HG03575 (cell line): ENCODE measurements at regions not wholly inside any gene's neighbourhood (a gene's known extent, or its start where the extent isn't known, plus 50 kb on each side); places are given as distances from the start of the nearest gene placed in this dataset.

ENCODE experiments used
- ATAC-seq: cut with Tn5 transposase; IDR thresholded peaks from one replicate; pipeline ENCODE4 v1.9.1; 2021; ENCODE audit not compliant: unreplicated experiment, insufficient number of reproducible peaks, low FRiP score; ENCODE audit errors: extremely low read depth

DNA sequence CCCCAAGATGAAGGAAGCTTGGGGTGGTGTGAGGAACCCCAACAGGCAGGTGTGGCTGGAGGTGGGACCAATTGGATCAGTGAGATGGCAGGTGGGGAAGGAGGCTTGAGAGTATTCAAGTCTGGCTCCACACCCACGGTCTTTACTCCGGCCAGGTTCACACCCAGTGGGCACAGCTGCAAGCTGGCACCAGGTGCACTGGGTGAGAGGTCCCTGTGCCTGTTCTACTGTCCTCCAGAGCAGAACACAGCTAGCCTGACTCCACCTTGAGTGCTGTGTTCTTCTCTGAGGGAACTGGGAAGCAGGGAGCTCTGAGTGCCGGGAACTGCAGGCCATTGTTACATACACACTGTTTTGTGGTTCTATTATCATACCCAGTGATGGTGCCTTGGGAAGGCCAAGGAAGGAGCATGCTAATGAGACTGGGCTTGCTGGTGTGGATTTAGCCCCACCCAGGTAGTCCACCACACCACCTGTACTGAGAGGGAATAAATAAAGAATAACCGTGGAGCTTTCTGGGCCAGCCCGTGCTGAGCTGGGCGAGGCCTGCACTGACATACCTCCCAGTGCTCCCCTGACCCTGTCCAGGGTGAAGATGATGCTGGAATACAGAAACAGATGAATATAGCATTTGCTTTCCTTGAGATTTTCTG, 93.4 kb downstream of the ABHD5 start:
- ATAC-seq = no peak

DNA sequence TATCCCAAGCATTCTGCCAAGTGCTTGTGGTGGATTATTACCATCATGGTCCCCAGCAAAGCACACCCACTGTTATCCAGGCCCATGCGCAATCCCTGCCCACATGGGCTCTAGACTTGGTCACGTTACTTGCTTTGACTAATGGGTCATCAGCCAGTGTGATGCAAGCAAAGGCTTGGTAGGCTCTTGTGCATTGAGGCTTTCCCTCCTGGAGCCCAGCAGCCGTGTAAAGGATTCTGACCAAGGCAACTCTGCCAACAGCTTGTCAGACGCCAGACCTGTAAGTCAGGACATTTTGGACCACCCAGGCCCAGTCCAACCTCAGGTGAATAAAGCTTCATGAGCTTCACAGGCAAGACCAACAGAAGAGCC, 93.9 kb downstream of the ABHD5 start:
- no peak for ATAC-seq

DNA sequence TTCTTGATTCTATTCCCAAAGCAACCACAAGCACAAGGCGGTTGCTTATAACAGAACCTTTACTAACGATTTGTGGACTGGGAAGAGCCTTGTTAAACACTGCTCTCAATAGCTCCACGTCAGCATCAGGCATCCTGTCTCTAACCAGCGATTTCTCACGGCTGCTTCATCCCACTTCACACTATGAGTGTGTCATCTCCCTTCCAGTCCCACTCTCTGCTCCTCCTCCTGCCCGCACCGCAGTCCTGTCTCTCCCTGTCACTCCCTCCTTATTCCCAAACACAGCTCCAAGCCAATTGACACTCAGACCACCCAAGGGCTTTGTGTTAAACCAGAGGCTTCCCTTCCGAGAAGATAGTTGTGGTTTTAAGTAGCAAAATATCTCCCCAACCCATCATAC, 94.8 kb downstream of the ABHD5 start:
- ATAC-seq = no peak

DNA sequence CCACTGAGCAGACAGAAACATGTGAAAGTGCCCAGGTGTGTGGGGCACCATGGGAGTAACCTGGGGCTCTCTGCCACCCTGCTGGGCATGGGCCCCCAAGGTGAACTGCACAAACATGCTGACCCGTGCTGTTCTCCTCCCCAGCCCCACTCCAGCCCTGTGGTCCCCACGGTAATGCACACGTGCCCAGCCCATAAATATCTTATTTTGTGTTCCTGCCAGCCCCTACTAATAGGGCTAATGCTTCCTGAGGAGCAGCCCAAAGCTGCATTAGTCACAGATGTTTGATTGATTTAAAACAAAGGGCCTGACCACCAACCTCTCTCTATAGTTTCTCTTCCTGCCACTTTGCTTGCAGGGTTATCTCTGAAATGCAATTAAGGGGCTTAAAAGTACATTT, 95.4 kb downstream of the ABHD5 start:
- no peak for ATAC-seq

DNA sequence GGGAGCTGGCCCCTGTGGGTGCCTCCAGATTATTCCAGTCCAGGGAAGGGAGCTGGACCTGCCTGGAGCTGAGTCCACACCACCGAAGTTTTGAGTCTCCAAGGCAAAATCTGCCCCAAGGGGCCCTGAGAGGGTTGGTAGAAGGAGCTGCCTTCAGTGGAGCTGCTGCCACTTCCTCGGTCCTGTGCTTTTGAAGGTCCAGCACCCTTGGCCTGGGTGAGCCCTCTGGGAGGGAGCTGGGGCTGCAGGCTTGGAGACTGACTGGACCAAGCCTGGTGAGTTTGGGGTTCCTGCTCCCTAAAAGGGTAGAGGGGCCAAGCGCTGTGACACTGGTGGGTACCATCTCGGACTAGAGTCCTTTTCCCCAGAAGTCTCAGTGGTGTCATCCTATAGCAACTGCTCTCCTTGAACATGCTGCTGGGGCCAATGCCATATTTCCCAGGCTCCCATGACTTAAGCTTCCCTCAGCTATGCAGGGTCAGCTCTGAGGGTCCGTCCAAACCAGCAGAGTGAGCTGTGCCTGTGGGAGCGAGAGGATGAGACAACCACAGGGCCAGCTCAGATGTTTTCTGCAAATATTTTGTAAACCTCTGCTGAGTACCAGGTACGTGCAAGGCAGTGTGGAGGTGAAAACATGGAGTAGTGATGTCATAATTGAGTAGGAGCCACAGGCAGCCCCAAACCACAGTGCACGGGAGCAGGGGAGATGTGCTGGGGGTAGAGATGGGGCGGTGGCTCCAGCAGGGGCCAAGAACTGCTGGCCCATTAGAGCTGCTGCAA, 96.0 kb downstream of the ABHD5 start:
- no peak for ATAC-seq

DNA sequence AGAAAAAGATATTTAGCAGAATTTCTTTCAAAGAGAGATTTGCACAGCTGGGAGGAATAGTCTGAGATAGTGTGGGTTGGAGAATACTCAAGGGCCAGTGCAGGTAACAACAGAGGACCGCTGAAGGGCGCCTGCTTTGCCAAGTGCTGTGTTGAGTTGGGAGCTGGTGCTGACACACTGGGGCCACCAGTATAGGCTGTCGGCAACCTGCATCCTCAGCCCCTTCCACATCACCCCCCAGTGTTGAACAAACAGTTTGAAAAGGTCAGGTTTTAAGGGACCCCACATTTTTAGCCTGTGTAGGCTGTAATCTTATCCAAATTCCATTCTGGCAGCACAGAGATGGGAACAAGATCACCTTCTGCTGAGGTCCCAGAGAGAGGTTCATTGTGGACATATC, 96.6 kb downstream of the ABHD5 start:
- no peak for ATAC-seq

DNA sequence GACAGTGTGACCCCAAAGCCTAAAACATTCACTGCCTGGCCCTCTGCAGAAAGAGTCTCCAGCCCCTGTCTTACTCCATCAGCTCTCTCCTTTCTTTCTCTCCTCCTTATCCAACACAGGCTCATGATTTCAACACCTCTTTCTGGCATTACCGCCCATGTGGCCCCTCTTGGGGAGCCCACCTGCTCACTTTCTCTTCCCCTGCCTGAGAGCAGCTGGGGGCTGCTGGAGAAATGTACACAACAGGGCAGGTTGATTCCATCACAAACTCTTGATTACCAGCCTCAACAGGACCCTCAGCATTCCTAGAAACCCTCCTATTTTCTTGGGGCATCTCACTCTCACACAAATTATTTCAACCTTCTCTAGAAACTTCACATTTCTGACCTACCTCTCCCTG, 98.3 kb downstream of the ABHD5 start:
- no peak for ATAC-seq

DNA sequence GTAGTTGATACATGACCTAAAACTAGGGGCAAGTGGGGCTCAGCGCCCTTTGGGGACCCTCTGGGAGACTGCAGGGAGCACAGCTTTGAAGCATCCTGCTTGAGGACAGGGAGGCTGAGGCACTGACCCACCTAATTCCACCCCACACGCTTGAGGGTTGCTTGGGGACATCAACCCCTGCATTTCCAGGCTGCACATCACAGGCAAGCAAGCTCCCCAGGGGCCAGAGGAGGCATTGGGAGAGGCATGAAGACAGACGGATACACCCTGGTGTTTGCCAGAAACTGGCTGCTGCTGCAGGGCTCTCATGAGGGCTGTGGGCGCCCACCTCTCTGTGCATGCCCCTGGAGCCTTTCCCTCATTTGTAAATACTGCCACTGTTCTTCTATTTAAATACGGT, 99.3 kb downstream of the ABHD5 start:
- no peak for ATAC-seq

DNA sequence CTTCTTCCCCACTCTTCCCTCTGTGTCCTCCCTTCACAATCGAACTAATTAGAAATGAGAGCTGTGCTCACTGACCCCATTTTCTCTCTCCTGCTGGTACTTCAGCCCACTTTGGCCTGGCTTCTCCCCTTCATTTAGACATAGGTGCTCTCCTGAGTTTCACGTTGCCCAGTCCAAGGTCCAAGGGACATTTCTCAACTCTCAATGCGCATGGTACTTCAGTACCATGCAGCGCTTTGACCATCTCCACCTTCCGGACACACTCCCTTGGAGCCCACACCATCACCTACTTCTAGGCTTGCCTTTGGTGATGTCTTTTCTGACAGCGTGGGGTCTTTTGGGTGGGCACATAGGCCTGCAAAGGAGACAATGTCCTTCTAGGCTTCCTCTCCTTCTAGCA, 99.7 kb downstream of the ABHD5 start:
- ATAC-seq = no peak

DNA sequence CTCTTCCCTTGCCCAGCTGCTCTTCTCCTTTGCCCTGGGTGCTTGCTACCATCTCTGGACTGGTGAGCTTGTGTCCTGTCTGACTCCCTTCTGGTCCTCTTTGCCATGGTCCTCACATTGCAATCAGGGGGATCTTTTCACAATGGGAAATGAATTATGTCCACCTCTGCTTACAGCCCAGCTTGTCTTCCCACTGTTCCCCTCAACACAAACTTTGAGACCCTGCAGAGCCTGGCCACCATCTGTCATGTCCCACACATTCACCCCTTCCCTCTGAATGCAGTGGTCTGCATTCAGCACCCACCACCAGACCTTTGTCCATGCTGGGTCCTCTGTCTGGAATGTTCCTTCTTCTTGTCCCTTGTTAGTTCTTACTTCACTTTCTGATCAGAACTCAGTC, 100.5 kb downstream of the ABHD5 start:
- ATAC-seq = no peak

DNA sequence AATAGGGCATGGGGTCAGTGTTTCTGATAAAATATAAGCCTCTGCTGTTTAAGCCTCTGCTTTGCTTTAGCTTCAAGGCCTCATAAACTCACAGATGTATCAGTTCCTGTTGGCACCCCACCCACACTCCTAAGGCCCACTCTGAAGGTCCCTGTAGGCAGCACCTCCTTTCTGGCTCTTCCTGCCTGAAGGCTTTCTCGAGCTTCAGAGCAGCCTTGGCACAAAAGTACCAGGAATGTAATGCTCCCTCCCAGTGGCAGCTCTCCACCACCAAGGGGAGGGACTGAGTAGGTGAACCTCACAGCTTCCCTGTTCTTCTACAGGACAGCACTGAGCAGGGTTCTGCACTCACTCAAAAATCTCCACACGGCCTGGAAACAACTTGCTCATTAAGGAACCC, 102.2 kb downstream of the ABHD5 start:
- ATAC-seq = no peak

DNA sequence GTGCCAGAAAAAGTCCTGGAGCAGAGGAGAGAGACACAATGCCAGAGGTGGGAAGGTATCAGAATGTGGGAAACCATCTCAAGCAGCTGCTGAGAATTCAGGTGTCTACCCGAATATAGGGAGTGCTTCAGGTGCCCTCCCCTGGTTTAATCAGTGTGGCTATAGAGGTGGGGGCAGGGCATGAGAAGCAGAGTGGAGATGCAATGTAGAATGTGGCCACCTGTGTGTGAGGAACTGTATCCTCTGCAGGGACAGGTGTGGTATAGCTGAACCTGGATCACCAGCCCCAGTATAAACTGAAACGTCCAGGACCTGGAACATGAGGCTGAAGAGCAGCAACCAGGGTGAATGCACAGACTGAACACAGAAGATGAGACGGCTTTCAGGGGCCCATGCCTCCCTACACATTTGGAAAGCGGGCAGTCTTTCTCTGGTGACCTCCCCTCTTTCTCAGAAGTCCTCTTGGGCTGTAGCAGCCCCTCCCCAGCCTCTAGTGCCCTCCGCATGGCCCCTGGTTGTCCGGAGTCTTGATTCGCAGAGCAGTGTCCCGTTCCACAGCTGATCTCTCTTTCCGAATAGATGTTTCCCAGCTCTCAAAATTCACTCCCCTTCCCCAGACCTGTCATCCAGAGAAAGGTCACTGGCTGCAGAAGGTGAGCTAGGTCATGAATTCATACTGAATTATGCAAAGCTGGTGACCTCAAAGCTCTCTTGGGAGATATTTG, 103.1 kb downstream of the ABHD5 start:
- no peak for ATAC-seq

DNA sequence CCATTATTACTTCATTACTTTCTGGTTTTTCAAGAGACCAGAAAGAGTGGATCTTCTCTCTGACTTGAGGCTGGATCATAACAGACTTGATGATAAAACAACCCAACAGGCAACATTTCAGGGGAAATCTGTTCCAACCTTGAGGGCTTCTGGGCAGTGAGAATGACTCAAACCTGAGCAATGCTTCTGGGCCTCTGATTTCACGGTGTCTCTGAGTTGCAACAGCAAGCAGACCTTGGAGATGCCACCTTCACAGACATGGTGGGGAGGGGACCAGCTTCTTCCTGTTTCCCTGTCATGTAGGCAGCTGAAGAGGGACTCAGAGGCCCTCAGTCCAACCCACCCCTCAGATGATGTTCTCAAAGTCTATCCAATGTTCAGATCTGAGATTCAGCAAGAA, 104.0 kb downstream of the ABHD5 start:
- no peak for ATAC-seq

DNA sequence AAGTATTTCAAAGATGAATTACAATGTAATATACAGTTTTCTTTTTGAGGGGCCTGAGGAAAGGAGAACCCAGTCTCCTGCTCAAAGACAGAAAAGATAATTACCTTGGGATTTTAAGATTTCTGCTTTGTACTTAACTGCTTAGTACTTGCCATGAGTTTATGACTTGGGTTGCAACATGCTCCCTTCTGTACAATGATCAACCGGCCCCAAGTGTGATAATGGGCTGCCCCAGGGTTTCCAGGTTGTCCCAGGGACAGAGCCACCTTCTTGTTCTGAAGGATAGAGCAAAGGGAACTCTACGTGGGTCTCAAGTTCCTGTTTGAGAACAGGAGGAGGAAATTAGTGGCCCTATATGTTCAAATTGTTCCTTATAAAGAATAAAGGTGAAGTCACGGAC, 104.8 kb downstream of the ABHD5 start:
- ATAC-seq = no peak

DNA sequence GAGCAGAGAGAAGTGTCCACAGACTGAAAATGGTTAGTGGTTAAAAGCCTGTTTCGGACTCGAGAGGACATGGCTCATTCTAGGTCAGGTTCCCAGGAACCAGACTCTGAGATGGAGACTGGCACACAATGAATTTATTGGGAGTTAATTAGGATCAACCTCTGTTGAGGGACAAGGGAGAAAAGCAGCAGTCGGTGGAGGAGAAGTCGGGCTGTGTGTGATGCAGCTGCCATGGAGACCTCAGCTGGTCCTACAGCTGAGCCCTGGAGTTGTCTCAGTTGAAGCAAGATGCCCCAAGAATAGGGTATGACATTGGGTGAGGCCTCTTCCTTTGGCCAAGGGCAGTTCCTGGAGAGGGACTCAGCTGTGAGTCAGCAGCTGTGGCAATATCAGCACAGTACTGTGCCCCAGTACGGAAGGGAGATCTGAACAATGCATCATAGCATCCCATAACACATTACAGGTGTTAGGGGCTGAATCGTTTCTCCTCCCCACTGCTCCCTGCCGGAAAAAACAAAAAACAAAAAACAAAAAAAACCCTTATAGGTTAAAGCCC, 105.4 kb downstream of the ABHD5 start:
- ATAC-seq = no peak

DNA sequence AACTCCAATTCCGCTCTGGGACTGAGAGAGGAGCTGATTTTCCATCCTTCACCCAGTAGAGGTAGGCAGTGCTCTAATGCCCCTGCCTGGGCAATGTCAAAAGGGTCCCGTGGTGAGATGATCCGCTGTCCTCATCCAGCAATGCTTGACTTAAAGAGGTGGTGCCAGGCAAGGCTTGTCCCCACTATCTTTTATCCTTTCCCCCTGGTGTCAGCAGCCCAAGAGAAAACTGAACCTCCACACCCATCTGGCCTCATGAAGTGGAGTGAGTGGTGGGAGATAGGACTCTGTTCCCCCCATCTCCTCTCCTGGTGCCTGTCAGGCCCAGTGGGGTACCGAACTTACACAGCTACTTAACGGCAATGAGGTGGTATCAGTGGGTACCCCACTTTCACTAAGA, 107.1 kb downstream of the ABHD5 start:
- no peak for ATAC-seq

DNA sequence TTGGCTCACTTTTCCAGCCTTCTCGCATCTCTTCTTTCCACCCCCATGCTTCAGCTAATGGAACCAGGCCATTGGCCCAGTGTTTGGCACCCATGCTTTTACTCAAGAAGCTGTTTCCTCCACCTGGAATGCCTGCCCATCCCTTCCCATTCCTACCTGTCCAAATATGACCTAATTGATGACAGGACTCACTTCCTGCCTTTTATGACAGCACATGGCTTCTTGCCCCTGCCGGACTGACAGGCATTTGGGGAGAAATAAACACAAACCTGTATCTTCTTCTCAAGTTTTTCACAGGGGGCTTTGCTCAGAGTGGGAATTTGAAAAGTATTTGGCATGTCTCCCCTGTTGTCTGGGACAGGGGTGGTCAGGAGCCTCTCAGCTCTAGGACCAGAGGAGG, 120.1 kb downstream of the ABHD5 start:
- ATAC-seq = no peak

DNA sequence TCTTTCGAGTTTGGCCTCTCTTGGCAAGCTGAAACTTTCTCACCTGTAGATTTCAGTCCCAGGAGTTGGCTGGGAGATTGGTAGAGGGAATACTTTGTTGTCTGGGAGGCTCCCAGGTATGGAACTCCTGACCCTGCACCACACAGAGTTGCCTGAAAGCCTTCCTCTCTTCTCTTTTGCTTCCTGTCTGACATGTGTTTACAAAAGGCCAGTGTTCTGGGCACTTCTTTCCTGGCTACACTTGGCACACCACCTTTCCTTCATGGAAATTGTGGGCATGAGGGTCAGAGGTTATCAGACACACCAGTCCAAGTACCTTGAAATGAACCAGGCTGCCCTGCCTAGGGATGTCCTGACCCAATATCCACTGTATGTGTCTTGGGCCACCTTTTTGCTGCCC, 123.7 kb downstream of the ABHD5 start:
- ATAC-seq = no peak

DNA sequence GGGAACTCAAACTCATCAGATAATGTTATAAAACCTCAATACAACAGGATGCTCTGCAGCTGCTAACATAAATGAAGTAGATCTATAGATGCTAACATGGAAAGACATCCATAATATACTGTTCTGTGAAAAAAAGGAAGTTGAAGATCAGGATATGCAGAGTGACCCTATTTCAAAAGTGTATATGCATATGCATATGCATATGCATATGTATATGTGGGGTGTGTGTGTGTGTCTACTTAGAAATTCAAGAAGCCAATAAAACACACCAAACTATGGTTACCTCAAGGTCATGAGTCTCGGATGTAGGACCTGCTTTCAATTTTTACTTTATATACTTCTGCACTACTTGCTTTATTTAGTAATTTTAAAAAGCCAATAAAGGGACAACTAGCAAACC, 125.6 kb downstream of the ABHD5 start:
- no peak for ATAC-seq

DNA sequence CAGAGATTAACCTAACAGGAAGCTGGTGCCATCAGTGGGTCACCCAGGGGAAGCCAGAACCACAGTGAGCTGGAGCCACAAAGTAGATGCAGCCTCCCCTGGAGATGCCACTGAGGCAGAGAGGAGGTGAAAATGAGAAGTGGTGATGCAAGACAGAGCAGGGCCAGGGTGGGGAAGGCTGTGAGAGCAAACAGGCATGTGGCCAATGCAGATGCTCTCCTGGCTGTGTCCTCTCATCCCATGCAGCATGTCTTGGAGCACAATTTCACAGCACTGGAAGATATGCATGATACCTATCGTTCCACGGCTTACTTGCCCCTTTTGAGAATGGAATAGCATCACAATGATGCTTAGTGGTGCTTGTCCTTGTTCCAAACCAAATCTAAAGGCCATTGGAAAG, 126.3 kb downstream of the ABHD5 start:
- ATAC-seq = no peak
